HG02610 (cell line): ENCODE measurements at regions not wholly inside any gene's neighbourhood (a gene's known extent, or its start where the extent isn't known, plus 50 kb on each side); places are given as distances from the start of the nearest gene placed in this dataset.
"Not testable (repeated sequence)": the region's sequence is repeated elsewhere in the genome, so short reads cannot be mapped to it uniquely, and the experiment has no call there.

Source experiments
- ATAC-seq: cut with Tn5 transposase; IDR thresholded peaks from one replicate; pipeline ENCODE4 v1.9.1; 2021; ENCODE audit warnings: mild to moderate bottlenecking, moderate library complexity; ENCODE audit not compliant: unreplicated experiment

DNA sequence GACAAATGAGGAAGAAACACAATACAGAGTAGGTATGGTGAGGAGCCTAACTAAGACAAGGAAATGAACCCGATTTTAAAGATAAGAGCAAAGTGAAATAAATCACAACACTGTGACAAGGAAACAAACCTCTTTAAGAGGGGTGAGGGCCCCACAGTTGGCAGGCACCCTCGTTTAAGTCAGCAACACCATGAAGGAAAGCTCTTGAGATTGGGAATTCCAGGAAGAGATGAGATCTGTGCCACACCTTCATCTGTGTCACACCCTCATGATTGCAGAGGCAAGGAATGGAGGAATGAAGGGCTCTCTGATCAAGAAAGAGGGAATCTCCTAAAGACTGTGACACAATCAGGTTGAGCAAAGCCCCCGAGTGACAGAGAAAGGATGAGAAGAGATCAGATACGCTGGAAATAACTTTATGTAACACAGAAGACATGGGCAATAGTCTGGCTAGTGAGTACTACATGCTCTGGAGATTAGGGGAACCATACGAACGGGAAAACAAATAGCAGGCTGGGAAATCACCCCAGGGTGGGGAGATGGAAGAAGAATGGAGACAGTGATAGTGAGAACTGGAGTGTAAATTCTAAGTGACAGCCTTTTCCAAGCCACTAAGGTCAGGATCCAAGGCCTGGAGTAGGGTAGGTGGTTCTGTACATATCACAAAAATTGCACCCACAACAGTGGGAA is 51.7 kb upstream of the TERB2 start:
- not testable (repeated sequence) for ATAC-seq
